ENCODE measurements at regions not wholly inside any gene's neighbourhood (a gene's known extent, or its start where the extent isn't known, plus 50 kb on each side); places are given as distances from the start of the nearest gene placed in this dataset.
A peak's percentile ranks its signal among the peaks of the same experiment; 100 is the strongest.

DNA sequence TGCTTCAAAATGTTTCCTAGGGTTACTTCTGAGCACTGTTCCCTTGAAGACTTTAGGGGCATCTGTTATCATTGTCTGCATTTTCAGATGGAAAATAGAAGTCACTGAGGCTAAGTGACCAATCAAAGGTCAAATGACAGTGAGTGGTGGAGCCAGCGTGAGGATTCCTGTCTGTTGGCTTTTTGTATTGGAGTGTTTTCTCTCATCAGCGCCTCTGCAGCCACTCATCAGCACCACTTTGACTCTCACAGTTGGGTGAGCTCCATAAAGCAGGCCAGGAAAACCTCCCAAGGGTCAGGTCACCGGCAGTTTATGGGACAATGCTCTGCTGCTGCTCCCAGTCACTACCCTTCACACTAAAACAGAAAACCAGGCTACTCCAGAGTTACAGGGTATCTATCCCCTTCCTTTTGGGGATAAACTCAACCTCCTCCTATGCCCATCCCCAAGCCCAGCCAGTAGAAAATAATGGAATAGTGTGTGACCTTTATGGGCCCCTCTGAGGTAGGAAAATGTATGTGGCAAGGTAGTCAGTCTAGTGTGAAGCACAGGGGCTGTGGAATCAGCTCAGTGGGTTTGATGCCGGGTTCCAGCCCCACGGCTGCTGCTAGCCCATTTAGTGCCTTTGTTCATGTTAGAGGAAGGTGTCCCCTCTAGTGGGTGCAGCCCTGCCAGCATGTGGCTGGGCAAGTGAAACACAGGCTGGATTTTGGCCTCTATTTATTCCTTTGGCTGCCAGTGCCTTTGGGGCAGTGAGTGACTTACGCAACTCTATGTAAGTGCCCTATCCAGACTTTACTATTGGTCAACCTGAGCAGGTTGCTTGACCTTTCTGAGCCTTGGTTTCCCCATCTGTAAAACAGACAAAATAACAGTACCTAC lies 133.8 kb upstream of the CPM start:
- no peaks in the 10 kb centered on the region for H3K36me3 Mint-ChIP-seq
- no peaks in the 10 kb centered on the region for H3K27me3 Mint-ChIP-seq
- no peak overlapping the region for H3K4me3 Mint-ChIP-seq
- no peaks in the 10 kb centered on the region for H3K9me3 Mint-ChIP-seq
- H3K4me1 Mint-ChIP-seq: peaks cover 29% of the 10 kb centered on the region
- peak overlapping the region; percentile 53 for H3K27ac Mint-ChIP-seq

DNA sequence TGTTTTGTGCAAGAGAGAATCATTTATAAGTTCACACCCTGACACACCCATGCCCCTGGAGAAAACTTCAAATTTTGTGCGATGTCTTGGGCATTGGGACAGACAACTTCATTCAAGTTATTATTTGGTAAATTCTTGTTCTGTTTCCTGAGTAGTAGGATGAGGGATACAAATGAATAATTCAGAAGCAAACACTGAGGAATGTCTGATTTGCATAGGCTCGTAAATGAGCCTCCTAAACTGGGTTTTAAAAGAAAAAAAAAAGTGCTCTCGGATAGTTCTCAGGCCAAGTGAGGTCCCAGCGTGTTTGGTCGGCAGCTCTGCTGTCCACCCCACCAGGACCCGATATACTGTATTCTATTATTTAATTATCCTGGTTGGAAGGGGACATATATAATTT lies 134.7 kb upstream of the CPM start:
- H3K4me3 Mint-ChIP-seq: no peak overlapping the region
- no peak overlapping the region for H3K27ac Mint-ChIP-seq
- H3K27me3 Mint-ChIP-seq: no peaks in the 10 kb centered on the region
- no peaks in the 10 kb centered on the region for H3K9me3 Mint-ChIP-seq
- H3K36me3 Mint-ChIP-seq: no peaks in the 10 kb centered on the region
- peaks cover 29% of the 10 kb centered on the region for H3K4me1 Mint-ChIP-seq

DNA sequence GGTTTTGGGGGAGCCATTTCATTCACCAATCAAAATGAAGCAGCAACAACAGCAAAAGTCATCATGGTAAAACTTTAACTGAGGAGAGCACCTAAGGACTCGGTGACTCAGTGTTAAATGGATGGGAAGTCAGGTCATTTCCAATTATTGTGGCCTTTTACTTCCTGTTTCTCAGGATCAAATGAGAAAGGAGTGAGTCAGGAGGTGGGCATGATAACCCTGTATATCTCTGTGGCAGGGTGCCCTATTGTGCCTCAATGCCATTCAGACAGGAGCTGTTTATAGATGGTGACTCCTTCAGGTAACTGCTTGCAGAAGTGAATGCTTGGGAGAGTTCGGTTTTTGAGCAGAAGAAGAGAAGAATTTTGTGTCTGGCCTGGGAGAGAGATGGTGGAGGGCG lies 135.5 kb upstream of the CPM start:
- Mint-ChIP-seq H3K36me3 (no peaks in the 10 kb centered on the region), H3K9me3 (no peaks in the 10 kb centered on the region), H3K27ac (peak overlapping the region; percentile 53), H3K4me3 (no peak overlapping the region), H3K27me3 (no peaks in the 10 kb centered on the region), H3K4me1 (peaks cover 29% of the 10 kb centered on the region)

DNA sequence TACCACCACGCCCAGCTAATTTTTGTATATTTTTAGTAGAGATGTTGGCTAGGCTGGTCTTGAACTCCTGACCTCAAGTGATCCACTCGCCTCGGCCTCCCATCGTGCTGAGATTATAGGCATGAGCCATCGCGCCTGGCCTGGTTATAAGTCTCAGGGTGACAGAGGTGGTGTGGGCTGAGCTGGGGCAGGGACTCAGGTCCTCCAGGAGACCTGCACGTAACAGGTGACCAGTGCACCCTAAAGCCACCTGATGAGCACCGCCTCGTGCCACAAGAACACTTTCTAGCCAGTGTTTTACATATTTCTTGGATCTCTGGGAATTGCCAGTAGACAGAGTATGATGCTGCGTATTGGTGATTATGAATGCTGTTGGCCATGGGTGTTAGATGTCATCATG lies 136.5 kb upstream of the CPM start:
- Mint-ChIP-seq H3K4me1 (peaks cover 26% of the 10 kb centered on the region), H3K36me3 (no peaks in the 10 kb centered on the region), H3K4me3 (no peak overlapping the region), H3K27me3 (peaks cover 4% of the 10 kb centered on the region), H3K9me3 (no peaks in the 10 kb centered on the region), H3K27ac (no peak overlapping the region)

DNA sequence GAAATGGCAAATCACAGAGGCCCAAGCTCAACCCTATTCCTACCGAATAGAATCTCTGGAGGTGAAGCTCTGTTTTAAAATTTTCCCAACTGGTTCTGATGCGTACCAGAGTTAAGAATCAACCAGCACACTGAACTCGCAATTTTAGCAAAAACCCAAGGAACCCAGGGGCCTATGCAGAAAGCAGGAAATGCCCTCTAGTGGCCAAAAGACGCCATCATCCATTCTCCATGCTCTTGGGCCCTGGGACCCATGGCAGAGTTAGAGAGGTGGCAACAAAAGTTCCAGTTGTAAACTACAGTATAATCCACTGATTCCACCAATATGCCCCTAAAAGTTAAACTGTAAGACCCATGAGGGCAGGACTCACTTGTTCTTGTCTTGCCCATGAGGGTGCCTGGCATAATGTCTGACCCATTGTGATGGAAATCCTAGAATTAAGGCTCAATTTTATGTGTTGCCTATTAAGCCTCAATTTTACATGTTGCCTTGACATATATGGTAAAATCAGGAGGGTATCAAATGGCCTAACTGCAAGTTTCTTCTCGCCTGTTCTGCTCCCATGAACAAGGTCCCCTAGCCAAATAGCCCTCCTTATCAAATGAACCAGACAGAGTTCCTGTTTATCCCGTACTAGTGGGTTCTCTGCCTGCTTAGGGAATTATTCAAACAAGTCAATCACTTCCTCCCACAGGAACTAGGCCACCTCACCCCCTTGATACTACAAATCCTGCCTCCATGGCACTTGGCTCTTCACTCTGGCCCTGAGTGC lies 137.5 kb upstream of the CPM start:
- Mint-ChIP-seq H3K4me1 (peaks cover 16% of the 10 kb centered on the region), H3K4me3 (no peak overlapping the region), H3K27me3 (peaks cover 4% of the 10 kb centered on the region), H3K27ac (no peak overlapping the region), H3K36me3 (no peaks in the 10 kb centered on the region), H3K9me3 (no peaks in the 10 kb centered on the region)

DNA sequence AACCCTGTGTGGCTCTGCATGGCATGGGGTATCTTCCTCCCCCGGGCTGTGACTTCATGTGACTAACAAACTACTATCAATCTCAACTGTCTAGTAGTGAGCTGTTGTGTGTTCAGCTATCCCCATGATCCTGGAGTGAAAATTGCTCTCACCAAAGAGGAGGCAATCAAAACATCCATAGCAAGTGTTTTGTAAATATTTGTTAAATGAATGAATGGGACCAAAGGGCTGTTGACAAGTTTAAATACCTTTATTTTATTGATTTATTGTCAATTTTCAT lies 138.1 kb upstream of the CPM start:
- no peaks in the 10 kb centered on the region for H3K36me3 Mint-ChIP-seq
- H3K27me3 Mint-ChIP-seq: peaks cover 4% of the 10 kb centered on the region
- no peak overlapping the region for H3K4me3 Mint-ChIP-seq
- no peaks in the 10 kb centered on the region for H3K9me3 Mint-ChIP-seq
- H3K4me1 Mint-ChIP-seq: peaks cover 13% of the 10 kb centered on the region
- no peak overlapping the region for H3K27ac Mint-ChIP-seq

DNA sequence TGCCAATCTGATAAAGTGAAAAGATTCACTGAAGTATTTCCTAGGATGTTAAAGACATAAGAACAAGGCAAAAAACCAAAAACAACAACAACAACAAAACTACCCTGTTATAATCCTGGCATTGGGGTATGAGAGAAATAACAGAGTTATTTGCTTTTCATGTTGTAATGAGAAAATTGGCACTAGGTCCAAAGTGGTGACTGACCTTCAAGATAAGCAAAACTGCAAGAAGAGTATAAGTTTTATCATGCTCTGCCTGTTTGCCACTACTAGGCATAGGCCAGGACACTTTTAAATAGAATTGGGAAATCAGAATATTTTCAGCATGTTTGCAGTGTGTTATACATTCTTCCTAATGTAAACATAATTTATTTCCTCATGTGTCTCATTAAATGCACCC lies 140.1 kb upstream of the CPM start:
- Mint-ChIP-seq H3K27me3 (peaks cover 5% of the 10 kb centered on the region), H3K4me1 (peaks cover 8% of the 10 kb centered on the region), H3K36me3 (no peaks in the 10 kb centered on the region), H3K4me3 (no peak overlapping the region), H3K27ac (no peak overlapping the region), H3K9me3 (no peaks in the 10 kb centered on the region)

DNA sequence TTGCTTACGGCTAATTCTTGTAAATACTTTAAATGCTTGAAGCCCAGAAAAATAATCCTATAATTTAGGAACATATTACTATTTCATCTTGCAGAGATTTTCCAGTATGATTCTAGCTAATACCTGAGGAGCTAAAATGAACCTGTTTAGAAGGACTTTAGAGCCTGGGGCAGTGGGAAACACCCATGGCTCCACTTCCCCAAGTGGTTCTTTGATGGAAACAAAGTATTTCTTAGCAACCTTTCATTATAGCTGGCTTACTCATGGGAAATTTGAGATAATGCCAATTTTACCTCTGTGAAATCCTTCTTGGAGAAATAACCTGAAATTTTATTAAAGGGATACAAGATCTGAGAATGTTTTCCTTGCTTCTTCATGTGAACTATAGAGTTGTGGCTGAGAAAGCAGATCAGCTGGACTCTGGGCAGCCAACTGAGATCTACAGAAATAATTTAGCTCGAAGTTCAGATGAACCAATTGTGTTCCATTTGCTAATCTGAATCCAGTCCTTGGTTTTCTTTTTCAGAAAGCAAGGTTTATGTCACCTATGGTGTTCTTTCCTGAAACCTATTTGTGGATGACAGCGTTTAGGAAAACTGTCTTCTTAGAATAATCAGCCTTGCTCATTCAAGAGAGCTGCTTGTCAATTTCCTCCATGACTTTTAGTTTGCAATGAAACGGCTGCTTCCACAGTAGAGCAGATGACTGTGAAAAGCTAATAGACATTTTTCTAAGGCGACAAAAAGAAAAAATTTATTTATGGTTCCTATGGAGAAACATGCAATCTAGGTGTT lies 141.8 kb upstream of the CPM start:
- Mint-ChIP-seq H3K4me3 (no peak overlapping the region), H3K27ac (no peak overlapping the region), H3K36me3 (no peaks in the 10 kb centered on the region), H3K9me3 (no peaks in the 10 kb centered on the region), H3K27me3 (peaks cover 5% of the 10 kb centered on the region), H3K4me1 (no peaks in the 10 kb centered on the region)

DNA sequence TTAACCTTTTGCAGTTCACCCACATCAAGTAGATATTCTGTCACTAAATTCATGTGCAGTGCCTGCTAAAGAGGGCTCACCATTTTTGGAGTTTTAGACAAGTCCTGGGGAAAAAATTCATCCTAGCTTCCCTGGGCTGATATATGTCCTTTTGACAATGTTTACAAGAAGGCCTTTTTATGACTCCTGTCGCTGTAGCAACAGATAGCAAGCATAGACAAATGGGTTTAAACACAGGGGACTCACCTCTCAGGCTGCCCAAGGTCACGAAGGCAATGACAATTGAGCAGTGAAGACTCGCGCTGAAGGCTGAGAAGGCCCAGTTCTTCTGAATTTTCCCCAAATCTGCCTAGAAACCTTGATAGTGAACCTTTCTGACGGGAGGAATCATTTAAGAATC lies 150.7 kb upstream of the CPM start:
- Mint-ChIP-seq H3K27ac (no peak overlapping the region), H3K4me1 (no peaks in the 10 kb centered on the region), H3K4me3 (no peak overlapping the region), H3K9me3 (no peaks in the 10 kb centered on the region), H3K27me3 (no peaks in the 10 kb centered on the region), H3K36me3 (no peaks in the 10 kb centered on the region)

DNA sequence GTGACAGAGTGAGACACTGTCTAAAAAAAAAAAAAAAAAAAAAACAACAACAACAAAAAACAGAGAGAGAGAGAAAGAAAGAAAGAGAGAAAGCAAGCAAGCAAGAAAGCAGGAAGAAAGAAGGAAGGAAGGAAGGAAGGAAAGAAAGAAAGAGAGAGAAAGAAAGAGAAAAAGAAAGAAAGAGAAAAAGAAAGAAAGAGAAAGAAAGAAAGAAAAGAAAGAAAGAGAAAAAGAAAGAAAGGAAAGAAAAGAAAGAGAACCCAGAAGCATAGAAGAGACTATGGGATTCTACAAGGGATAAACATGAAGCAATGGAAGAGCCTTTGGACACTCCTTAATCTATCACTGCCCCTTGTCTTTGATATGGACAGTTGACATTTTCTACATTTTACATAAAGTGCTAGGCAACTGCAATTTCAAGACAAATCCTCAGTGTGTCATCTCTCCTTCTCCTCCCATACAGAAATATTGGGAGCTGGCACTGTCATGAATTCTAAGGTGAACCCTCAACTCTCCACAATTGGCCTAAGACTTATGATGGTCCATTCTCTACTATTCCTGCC lies 151.9 kb upstream of the CPM start:
- no peaks in the 10 kb centered on the region for H3K4me1 Mint-ChIP-seq
- H3K4me3 Mint-ChIP-seq: no peak overlapping the region
- peaks cover 2% of the 10 kb centered on the region for H3K27me3 Mint-ChIP-seq
- no peaks in the 10 kb centered on the region for H3K36me3 Mint-ChIP-seq
- no peaks in the 10 kb centered on the region for H3K9me3 Mint-ChIP-seq
- no peak overlapping the region for H3K27ac Mint-ChIP-seq

DNA sequence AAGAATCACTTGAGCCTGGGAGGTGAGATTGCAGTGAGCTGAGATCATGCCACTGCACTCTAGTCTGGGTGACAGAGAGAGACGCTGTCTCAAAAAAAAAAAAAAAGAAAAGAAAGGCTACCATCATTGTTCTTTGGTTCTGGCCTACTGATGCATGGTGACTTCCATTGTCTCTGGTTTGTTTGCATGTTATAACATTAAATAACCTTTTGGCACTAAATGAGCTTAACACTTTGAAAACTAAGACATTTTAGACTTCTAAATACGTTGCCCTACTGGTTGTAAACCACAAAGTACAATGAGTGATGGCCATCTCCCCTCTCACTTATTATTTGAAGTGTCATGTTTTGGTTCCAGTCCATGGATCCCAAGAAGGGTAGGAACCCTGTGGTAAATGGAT lies 152.9 kb upstream of the CPM start:
- no peak overlapping the region for H3K4me3 Mint-ChIP-seq
- H3K27me3 Mint-ChIP-seq: peaks cover 6% of the 10 kb centered on the region
- no peak overlapping the region for H3K27ac Mint-ChIP-seq
- no peaks in the 10 kb centered on the region for H3K4me1 Mint-ChIP-seq
- H3K36me3 Mint-ChIP-seq: no peaks in the 10 kb centered on the region
- H3K9me3 Mint-ChIP-seq: no peaks in the 10 kb centered on the region

DNA sequence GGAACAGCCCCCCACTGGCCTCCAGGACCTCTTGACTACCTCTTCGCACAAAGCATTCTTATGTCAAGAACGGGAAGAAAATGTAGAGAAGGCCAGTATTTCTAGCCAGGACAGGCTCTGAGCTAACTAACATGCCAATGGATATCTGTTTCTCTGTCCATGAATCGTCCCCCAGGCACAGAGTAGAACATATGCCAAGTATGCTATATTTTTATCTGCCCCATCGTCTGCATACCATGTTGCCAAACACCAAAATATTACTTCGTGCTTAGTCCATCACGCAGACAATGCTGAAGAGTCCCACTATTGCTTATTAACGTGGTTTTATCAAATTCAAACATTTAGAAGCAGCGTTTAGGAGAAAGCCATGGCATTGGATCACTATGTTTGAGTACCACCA lies 151.4 kb upstream of the CPSF6 start:
- Mint-ChIP-seq H3K27ac (no peak overlapping the region), H3K4me1 (no peaks in the 10 kb centered on the region), H3K27me3 (peaks cover 9% of the 10 kb centered on the region), H3K9me3 (no peaks in the 10 kb centered on the region), H3K4me3 (no peak overlapping the region), H3K36me3 (no peaks in the 10 kb centered on the region)

DNA sequence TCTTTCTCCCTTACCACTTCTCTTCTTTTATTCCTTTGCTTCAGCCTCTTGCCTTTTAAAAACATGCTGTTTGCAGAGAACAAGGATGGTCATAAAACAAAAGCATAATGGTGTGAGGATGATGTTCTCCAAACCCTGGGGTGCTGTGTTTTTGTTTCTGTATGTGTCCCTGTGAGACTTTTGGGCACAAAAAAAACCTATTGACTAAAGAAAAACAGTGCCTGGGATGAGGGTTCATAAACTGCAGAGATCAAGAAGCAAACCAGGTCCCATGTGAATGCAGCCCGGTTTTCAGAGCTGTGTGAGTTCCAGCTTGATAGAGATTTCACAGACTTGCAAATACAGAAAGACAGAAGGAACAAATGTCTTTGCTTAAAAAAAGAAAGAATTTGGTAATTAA lies 148.6 kb upstream of the CPSF6 start:
- Mint-ChIP-seq H3K27ac (no peak overlapping the region), H3K4me1 (no peaks in the 10 kb centered on the region), H3K9me3 (no peaks in the 10 kb centered on the region), H3K36me3 (no peaks in the 10 kb centered on the region), H3K4me3 (no peak overlapping the region), H3K27me3 (peaks cover 15% of the 10 kb centered on the region)

DNA sequence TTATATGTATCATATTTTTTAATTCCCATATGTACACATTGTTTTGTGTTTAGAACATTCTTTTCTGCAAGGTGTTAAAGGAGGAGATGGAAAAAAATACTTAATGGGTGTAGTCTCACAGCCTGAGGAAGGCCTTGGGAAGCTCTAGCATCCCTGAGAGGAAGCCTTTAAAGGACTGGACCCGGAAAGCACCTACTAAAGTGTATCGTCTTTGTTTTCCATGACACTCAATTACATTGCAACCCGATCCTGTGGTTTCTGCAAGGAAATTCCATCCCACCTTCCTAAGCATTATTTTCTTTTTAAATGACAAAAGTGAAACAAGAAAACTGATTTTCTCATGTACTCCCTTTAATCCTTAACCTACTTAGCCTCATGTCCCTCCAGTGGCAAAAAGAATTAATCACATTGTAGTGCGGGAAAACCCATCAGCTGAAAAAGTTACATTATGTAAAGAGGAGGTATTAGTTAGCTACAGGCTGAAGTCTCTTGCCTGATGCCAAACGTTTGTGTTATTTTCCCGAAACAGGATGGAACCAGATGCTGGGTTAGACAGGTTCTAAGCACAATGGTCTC lies 147.8 kb upstream of the CPSF6 start:
- H3K4me3 Mint-ChIP-seq: no peak overlapping the region
- no peaks in the 10 kb centered on the region for H3K9me3 Mint-ChIP-seq
- no peaks in the 10 kb centered on the region for H3K36me3 Mint-ChIP-seq
- H3K4me1 Mint-ChIP-seq: no peaks in the 10 kb centered on the region
- no peak overlapping the region for H3K27ac Mint-ChIP-seq
- peaks cover 15% of the 10 kb centered on the region for H3K27me3 Mint-ChIP-seq

DNA sequence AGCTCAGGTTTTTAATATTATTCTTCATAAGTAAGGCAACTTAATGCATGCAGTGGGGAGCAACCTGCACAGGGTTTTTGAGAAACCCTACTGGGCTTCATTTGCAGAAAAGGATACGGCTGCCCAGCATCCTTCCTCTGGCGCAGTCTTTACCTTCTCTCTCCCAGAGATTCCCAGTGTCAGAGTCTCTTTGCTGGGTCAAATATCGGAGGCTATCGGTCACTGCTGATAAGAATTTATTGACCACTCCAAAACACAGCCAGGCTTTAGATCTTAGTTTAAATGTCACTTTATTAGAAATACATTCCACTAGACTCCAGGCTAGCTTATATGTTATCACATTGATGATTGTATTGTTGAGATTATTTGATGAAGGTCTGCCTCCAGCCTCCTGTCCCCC lies 147.2 kb upstream of the CPSF6 start:
- H3K36me3 Mint-ChIP-seq: no peaks in the 10 kb centered on the region
- peaks cover 15% of the 10 kb centered on the region for H3K27me3 Mint-ChIP-seq
- no peak overlapping the region for H3K27ac Mint-ChIP-seq
- no peaks in the 10 kb centered on the region for H3K9me3 Mint-ChIP-seq
- no peak overlapping the region for H3K4me3 Mint-ChIP-seq
- H3K4me1 Mint-ChIP-seq: no peaks in the 10 kb centered on the region

Measured in activated naive CD4-positive, alpha-beta T cell treated with anti-CD3 and anti-CD28 coated beads, Interleukin-2, amount 50 U/mL, for 24 hours (primary cell).